Neural progenitor cell (in vitro differentiated cells): ENCODE measurements at regions not wholly inside any gene's neighbourhood (a gene's known extent, or its start where the extent isn't known, plus 50 kb on each side); places are given as distances from the start of the nearest gene placed in this dataset.

ENCODE experiments used
- EZH2 ChIP-seq: fragments of 200-600 bp; sonication (generic); IDR thresholded peaks from 2 replicates; pipeline ENCODE4 v1.6.1; 2017; ENCODE audit warnings: antibody characterized with exemption, mild to moderate bottlenecking, moderate library complexity
- TF ChIP-seq, protein P1 (sequence below): fragments of 200-600 bp; sonication (generic); IDR thresholded peaks from 2 replicates; pipeline ENCODE4 v1.5.1; 2017; ENCODE audit warnings: antibody characterized with exemption, mild to moderate bottlenecking

DNA sequence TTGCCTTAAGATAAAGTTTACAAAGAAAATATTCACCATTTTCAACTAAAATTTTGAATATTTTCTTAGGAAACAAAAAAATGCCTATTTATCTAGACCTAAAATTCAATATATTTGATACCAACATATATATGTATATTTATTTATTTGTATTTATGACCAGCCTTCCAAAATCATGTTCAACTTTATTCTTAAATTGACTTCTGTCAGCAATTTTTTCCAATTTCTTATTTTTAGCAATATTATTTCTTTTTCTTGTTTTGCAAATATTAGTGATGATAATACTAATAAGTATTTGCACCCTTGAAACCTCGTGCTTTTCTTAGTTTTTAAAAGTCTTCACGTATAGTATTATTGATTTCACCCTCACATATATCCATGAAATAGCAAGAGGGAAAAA, 68.2 kb upstream of the PHLPP1 start:
- TF ChIP-seq, protein P1, sequence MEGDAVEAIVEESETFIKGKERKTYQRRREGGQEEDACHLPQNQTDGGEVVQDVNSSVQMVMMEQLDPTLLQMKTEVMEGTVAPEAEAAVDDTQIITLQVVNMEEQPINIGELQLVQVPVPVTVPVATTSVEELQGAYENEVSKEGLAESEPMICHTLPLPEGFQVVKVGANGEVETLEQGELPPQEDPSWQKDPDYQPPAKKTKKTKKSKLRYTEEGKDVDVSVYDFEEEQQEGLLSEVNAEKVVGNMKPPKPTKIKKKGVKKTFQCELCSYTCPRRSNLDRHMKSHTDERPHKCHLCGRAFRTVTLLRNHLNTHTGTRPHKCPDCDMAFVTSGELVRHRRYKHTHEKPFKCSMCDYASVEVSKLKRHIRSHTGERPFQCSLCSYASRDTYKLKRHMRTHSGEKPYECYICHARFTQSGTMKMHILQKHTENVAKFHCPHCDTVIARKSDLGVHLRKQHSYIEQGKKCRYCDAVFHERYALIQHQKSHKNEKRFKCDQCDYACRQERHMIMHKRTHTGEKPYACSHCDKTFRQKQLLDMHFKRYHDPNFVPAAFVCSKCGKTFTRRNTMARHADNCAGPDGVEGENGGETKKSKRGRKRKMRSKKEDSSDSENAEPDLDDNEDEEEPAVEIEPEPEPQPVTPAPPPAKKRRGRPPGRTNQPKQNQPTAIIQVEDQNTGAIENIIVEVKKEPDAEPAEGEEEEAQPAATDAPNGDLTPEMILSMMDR: no peak
- no peak for TF ChIP-seq EZH2
